HG03097 (cell line): ENCODE measurements at regions not wholly inside any gene's neighbourhood (a gene's known extent, or its start where the extent isn't known, plus 50 kb on each side); places are given as distances from the start of the nearest gene placed in this dataset.
A peak's percentile ranks its signal among the peaks of the same experiment; 100 is the strongest.
"Not testable (repeated sequence)": the region's sequence is repeated elsewhere in the genome, so short reads cannot be mapped to it uniquely, and the experiment has no call there.

Source experiments
- ATAC-seq: cut with Tn5 transposase; IDR thresholded peaks from one replicate; pipeline ENCODE4 v1.9.1; 2021; ENCODE audit not compliant: unreplicated experiment, low FRiP score

DNA sequence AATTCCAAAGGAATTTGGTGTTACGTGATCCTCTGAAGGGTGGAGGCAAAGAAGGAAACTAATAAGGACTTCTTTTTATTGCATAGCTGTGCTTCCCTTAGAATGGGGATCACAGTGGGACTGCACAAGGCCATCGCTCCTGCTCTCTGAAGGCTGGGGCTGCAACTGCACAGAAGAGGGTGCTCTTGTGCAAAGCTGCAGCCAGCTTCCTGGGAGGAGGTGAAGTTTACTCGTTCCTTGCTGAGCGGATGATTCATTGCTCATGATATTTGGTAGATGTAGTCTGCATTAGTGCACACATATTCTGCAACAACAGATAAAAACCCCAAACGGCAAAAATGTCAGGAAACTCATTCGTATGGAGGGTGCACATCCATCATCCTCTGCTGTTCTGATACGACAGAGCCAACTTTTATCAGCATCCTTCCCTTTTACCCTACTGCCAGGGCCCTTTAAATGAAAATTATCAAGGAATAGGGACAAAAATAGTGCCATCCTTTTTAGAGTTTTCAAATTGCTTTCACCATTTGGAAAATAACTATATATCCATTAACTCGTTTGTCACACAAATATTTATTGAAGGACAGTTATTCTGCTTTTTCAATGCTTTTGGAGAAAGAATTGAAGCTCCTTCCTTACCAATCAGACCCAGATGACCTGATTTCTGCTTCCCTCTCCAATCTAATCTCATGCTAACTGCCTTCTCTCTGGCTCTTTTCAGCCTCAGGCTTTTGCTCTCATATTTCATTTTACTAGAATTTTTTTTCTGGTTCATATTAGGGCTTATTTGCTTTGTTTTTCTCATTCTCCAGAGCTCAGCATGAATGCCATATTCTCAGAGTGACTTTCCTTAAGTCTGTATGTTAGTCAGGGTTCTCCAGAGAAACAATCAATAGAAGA lies 263.6 kb downstream of the DUSP10 start:
- ATAC-seq = peak; percentile 61

DNA sequence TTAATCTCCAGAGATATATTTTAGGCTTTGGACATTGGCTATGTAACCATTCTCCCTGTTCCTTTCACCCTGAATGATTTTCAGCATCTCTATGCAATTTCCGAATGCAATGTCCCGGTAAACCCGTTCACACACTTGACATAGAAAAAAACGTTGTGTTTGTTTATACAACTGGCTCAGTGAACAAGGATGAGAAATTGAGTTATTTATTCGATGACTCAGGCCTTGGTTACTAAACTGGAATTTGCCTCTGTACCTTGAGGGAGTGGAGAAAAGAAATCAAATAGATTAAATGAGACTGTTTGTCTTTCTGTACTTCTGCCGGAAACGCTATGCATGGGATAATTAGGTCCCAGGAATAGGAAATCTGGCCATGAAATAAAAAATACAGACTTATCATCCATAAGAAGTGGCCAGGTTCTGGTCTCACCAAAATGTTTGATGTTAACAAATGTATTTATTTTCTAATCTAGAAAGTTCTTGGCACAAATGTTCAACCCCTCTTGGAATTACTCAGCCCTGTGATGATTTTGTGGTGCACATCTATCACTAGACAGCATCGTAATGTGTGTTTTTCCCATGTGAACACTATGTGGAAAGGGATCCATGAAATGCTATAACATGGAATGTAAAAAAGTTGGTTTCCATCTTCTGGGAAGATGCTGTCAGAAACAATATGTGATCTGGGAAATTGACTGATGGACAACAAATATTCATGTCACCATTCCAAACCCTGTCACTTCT lies 253.9 kb downstream of the DUSP10 start:
- ATAC-seq = no peak

DNA sequence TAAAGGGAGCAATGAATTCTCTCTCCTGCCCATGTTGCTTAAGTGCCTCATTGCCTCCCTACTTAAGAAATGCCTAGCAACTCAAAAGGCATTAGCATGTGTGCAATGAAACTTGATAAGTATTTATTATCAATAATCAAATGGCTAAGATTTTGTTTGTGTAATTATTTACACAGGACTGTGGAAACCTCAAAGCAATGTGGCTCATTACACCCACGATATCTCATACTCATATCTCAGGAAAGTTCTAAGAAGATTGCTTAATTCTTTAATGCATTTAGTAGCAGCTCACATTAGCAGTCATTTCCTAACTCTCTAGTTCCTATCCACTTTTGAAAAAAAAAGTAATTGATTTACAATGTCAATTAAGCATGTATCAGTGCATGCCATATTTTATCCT lies 253.3 kb downstream of the DUSP10 start:
- ATAC-seq = no peak

DNA sequence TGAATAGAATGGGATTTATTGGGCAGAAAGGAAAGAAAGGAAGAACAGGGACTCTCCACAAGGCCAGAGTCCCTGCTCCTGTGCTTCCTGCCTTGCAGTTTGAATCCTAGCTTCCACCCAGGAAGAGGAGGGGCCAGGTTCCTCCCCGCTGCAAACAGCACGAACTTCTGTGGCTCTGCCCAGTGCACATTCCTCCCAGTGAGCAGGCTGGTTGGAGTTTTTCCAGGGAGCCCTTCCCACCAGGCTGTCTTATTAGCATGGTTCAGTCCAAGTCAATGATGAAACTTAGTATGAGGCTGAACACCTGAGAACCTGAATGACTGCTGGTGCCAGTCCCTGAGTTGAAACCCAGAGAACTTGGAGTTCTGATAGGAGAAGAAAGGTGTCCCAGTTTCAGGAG lies 247.2 kb downstream of the DUSP10 start:
- no peak for ATAC-seq

DNA sequence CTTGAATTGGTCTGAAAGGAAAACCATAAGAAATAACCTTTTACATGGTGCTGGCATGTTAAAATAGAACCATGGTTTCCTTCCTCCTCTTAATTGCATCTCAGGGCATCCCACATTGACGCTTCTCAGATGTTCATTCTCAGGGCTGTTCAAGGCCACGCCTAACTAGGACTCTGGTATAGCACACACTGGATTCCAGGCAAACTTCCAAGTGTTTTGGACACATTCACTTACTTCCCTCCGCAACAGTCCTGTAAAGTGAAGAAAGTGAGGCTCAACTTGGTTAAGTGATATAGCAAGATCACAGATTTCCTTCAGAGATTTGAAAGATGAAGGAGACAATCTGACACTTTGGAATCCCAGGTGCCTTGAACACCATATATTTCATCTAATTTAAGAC lies 244.8 kb downstream of the DUSP10 start:
- ATAC-seq = no peak

DNA sequence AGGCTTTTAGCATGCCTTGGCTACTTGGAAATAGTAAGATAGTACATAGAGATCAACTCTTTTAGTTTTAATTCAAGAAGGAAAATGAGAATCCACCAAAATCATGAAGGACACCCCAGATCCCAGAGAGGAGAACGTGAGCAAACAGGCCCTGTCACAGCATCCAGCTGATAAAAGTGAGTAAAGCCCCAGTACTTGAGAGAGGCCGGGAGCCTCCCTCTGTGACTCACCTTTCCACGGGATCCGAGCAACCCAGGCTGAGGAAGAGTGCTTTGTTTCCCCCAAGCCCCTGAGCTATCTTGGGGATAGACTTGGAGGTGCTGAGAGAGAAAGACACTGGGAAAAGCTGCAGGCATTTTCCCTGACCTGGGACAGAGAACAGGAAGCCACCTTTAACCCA lies 238.6 kb downstream of the DUSP10 start:
- ATAC-seq = no peak

DNA sequence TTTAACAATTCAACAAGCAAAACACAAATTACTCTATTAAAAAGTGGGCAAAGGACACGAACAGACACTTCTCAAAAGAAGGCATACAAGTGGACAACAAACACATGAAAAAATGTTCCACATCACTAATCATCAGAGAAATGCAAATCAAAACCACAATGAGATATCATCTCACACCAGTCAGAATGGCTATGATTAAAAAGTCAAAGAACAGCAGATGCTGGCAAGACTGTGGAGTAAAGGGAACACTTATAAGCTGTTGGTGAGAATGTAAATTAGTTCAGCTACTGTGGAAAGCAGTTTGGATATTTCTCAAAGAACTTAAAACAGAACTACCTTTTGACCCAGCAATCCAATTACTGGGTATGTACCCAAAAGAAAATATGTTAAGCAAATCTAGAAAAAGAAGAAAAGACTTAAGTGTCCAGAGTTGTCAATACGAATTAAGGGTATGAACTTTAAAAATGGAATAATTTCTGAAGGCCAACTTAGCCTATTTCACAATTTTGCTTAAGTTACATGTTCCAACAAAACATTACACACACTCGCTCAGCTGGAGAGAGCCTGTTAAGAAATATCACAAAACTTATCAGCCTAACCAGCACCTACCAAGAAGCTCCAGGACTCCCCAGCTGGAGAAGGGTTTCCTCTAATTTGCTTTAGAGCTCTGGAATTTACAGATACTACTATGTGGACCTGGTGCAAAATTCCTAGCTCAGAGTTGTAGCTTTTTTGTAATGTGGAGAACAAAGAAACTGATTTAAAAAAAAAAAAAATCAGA lies 232.1 kb downstream of the DUSP10 start:
- no peak for ATAC-seq

DNA sequence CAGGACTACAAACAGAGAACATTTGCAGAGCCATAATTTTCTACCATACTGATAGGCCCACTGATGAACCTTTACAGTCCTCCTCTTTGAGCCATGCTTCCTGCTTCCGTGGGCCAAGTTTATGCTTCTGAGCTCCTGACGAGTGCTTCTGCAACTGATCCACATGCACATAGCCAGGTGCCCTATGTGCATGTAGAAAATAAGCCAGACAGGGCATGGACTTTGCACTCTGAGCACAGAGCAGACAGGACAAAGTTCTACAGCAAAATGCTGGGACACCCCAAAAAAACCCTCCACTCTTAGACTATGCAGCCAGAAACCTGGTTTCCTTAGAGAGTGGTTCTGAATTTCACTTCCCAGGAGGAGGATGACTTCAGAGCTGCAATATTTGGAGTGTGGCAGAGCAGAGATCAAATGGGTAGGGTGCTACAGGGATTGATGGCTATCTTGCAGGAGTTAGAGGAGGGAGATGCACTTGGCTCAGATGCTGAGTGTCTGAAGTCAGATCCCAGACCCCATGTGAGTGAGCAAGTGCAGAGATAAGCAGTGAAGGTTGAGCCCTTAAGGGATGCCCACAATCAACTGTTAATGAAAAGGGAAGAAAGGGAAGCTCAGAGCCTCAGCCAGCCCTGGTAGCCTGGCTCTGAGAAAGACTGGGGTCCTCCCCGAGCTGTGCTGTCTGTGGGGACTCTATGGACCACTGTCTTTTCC lies 230.9 kb downstream of the DUSP10 start:
- no peak for ATAC-seq

DNA sequence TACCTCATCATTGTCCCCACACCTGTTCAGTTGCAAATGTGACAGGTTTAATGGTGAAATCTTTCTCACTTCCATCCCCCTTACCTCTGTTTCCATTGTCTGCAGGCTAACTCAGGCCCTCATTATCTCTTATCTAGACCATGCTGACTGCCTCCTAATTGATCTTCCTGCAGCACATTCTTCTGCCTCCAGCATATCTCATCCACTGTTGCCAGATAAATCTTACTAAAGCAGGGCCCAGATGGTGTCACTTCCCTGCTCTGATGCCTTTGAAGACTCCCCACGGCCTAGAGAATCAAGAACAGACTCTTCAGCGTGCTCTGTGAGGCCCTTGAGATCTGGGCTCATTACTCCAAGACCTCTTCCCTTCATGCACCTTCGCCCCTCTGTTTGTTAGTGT lies 230.1 kb downstream of the DUSP10 start:
- ATAC-seq = no peak

DNA sequence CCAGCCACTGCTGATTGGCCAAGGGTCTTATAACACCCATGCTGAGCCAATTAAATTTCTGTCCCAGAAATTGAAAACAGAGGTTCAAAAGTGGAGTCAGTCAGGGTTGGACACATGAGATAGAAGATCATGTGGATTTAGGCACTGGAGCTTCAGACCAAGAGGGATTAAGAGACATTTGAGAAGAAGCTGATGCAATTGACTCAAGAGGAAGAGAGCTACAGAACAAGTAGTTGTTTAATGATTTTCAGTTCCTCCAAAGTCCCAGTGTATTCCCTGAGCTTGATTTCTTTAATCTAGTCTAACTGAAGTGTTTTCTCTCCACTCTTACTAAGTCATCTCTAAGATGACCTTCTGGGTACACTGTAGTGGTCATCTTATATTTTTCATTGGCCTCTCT lies 227.1 kb downstream of the DUSP10 start:
- ATAC-seq = no peak

DNA sequence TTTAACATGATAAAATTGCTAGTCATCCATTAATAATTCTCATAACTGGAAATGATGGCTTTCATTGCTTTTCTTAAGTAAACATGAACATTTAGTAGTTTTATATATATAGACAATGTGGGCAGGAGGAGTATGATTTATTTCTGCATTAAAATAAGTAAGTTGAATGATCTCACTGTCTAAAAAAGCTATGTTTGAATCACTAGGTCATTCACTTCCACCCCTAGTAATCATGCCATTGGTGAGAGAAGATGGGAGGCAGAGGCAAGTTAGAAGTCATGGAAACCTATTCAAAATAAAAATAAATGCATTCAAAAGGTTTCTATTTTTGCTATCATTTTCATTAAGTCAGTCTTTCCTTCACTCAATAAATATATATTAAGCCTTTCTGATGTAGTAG lies 226.4 kb downstream of the DUSP10 start:
- no peak for ATAC-seq

DNA sequence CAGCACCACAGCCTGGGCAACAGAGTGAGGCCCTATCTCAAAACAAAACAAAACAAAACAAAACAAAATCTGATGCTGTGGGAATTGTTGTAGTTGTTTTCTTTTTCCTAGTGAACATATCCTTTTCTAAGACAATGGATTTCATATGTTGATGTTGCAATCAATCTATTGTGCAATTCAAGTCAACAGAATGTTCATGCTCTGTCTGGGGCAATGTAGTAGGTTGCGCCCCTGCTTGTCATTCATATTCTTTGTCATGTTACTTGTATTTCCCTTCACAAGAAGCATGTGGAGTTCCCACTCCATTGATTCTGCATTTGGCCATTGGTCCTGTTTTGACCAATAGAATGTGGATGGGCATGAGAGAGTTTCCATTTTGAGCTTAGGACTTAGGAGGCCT lies 223.9 kb downstream of the DUSP10 start:
- ATAC-seq = no peak

DNA sequence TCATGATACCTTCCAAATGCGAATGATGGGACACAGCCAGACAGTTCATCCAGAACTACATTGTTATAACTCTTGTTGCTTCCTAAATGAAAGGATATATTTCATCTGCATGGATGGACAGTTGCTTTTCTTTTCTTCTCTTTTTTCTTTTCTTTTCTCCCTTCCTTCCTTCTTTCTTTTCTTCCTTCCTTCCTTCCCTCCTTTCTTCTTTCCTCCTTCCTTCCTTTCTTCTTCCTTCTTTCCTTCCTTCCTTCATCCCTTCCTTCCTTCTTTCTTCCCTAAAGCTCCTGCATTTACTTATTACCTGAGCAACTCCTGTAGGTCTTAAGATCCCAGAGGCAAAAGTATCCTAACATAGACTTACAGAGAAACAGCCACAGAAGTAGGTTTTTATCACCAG lies 221.6 kb downstream of the DUSP10 start:
- no peak for ATAC-seq

DNA sequence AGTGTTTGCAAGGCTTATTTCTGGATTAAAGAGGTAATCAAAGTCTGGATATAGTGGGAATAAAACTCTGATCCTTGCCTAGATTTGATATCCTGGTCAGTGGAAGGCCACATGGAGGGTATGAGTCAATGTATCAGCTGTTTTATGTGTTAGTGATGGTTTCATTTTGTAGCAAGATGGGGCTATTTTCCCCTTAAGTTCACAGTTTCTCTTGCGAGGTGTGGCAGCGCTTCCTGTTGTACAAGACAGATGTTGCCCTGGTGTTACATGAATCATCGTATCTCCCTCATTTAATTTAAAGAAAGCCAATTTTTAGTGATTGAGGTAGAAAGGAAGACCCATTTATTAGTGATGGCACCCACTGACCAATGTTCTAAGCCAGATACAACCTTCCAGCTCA lies 220.2 kb downstream of the DUSP10 start:
- ATAC-seq = no peak

DNA sequence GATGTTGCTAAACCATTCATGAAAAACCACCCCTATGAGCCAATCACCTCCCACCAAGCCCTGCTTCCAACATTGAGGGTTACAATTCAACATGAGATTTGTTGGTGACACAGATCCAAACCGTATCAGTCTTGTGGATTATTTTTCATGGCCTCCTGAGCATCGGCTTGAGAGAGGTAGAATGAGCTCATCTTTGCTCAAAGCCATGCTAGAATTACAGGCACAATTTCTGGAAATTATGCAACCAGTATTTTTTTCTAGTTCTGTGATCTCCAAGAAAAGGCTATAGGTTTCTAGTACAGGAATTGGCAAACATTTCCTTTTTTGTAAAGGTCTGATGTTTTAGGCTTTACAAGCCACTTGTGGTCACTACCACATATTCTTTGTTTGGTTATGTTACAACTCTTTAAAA lies 219.4 kb downstream of the DUSP10 start:
- ATAC-seq = no peak

DNA sequence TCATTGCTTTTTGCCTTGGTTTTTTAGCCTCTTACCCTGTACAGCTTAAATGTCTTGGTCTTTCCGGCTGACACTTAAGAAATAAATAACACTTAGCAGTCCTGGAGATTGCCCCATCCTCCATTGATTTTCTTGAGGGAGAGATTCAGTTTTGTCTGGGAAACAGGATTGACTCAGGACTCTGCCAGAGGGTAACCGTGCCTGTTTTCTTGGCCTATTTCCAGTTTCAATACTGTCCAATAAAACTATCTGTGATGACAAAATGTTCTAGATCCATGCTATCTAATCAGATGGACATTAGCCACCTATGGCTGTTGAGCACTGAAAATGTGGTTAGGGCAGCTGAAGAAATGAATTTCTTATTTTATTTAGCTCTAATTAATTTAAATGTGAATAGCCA lies 216.1 kb downstream of the DUSP10 start:
- ATAC-seq = no peak

DNA sequence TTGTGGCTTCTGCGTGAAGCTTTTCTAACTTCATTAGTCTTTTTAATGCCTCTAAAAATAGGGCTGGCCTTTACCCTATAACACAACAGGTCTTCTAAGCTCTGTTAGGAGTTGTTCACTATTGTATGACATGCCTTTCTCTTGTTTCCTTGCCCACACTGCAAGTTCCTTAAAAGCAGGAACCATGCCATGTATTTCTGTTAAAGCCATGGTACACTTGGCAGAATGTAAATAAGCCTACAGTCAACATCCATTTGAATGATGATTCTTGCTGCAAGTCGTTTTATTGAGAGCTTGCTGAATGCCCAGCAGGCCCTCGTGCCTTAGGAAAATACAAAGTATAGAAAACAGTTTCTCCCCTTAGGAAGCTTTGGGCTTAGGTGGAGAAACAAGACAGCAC lies 214.6 kb downstream of the DUSP10 start:
- no peak for ATAC-seq

DNA sequence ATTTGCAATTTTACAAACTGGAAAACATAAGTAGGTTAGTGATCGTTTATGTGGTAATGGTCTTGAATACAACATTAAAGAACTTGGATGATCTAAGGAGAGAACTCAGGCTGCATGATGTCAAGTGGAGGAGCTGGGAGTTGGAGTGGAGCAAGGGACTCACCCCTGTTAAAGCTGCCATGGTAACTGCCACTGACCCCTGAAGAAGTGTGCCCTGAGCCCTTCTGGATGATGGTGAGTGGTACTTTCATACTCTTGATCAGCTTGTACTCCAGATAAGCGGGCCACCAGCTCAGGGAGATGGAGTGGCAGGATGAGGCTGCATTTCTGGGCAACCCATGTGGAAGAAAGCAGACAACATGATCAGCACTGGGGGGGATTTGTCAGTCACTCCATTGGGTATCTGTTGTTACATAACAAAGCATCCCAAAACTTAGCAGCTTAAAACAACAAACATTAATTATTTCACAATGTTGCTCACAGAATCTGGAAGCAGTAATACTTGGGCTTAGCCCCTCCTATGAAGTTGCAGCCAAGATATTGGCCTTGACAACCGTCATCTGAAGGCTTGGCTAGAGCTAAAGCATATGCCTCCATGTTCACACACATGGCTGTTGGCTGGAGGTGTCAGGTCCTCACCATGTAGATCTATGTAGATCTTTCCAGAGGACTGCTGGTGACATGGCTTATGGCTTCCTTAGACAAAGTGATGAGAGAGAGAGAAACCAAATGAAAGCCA lies 213.8 kb downstream of the DUSP10 start:
- no peak for ATAC-seq

DNA sequence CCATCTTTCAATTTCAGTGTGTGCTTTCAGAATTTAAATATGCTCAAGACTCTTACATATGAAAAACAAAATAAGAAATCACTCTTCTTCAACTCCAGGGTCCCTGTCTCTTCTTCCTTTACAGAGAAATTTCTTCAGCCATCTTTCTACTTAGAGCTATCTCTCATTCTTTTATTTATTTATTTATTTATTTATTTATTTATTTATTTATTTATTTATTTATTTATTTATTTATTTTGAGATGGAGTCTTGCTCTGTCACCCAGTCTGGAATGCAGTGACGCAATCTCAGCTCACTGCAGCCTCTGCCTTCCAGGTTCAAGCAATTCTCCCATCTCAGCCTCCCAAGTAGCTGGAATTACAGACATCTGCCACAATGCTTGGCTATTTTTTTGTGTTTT lies 211.7 kb downstream of the DUSP10 start:
- ATAC-seq = not testable (repeated sequence)

DNA sequence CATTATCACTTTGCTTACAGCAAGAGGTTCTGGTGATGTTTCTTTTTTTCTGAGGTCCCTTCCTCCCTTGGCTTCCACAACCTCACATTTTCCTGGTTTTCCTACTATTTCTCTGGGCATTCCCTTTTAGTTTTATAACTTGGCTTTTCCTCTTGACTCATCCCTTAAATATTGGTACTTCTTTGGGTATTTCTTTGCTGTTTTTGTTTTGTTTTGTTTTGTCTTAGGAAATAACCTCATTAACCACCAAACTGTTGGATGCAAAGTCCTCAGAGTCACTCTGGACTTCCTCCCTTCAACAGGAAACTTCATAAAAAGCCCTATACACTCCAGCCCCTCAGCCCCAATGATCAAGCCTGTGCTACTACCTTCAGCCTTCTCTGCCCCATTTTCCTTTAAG lies 211.1 kb downstream of the DUSP10 start:
- ATAC-seq = no peak
